Astrocyte of the spinal cord (primary cell): ENCODE measurements at regions not wholly inside any gene's neighbourhood (a gene's known extent, or its start where the extent isn't known, plus 50 kb on each side); places are given as distances from the start of the nearest gene placed in this dataset.
"Not testable (repeated sequence)": the region's sequence is repeated elsewhere in the genome, so short reads cannot be mapped to it uniquely, and the experiment has no call there.

Experiments used
- DNase-seq: peaks from one replicate; pipeline ENCODE4 v3.0.0; 2011; ENCODE audit warnings: low read depth, low spot score
- H3K4me3 ChIP-seq: 2 replicates; pipeline ENCODE4 v1.5.1; 2011; ENCODE audit warnings: low read depth, mild to moderate bottlenecking, low read length, moderate library complexity
- CTCF ChIP-seq: IDR thresholded peaks from 2 replicates; pipeline ENCODE4 v1.5.1; 2012; ENCODE audit warnings: low read depth, mild to moderate bottlenecking, low read length, inconsistent platforms
- in situ Hi-C: cut with HindIII; loops from 2 replicates; pipeline ENCODE4 v1.10.0; 2017; ENCODE audit warnings: low sequenced_read_pairs

- no peak for DNase-seq
- in situ Hi-C loops: no loop called here
- TF ChIP-seq CTCF: no peak
- no peak overlapping the region for H3K4me3 ChIP-seq
These were observed 474.8 kb downstream of the CNTN3 start for GRCh38 chr3:74139648-74140047.

GRCh38 chr3:74137790-74138189 is 476.7 kb downstream of the CNTN3 start:
- in situ Hi-C loops: no loop called here
- no peak for DNase-seq
- no peak overlapping the region for H3K4me3 ChIP-seq
- no peak for TF ChIP-seq CTCF

- DNase-seq: no peak
- TF ChIP-seq CTCF: no peak
- in situ Hi-C loops: no loop called here
- H3K4me3 ChIP-seq: no peak overlapping the region
These were observed 478.7 kb downstream of the CNTN3 start for GRCh38 chr3:74135808-74136207.

GRCh38 chr3:74134831-74135230 is 479.6 kb downstream of the CNTN3 start:
- in situ Hi-C loops: no loop called here
- H3K4me3 ChIP-seq: no peak overlapping the region
- TF ChIP-seq CTCF: no peak

GRCh38 chr3:74131546-74132328 is 482.7 kb downstream of the CNTN3 start:
- not testable (repeated sequence) for DNase-seq

More at GRCh38 chr3:74134831-74135230, 479.6 kb downstream of the CNTN3 start:
- no peak for DNase-seq

GRCh38 chr3:74129611-74130010 is 484.8 kb downstream of the CNTN3 start:
- in situ Hi-C loops: no loop called here
- no peak for TF ChIP-seq CTCF
- DNase-seq: no peak
- H3K4me3 ChIP-seq: no peak overlapping the region

More at GRCh38 chr3:74131546-74132328, 482.7 kb downstream of the CNTN3 start:
- H3K4me3 ChIP-seq, in situ Hi-C loops: not testable (repeated sequence)

- in situ Hi-C loops: no loop called here
- no peak overlapping the region for H3K4me3 ChIP-seq
- TF ChIP-seq CTCF: no peak
- no peak for DNase-seq
These were observed 485.4 kb downstream of the CNTN3 start for GRCh38 chr3:74129056-74129455.
